NB4 (cell line): ENCODE measurements at regions not wholly inside any gene's neighbourhood (a gene's known extent, or its start where the extent isn't known, plus 50 kb on each side); places are given as distances from the start of the nearest gene placed in this dataset.
"Not testable (repeated sequence)": the region's sequence is repeated elsewhere in the genome, so short reads cannot be mapped to it uniquely, and the experiment has no call there.

Experiments used
- CTCF ChIP-seq: IDR thresholded peaks from one replicate; pipeline ENCODE4 v1.5.1; 2012; ENCODE audit warnings: low read depth, low read length
- MYC ChIP-seq: IDR thresholded peaks from 2 replicates; pipeline ENCODE4 v1.6.1; 2011; ENCODE audit warnings: low read depth, low read length
- POLR2A ChIP-seq: IDR thresholded peaks from 2 replicates; pipeline ENCODE4 v1.6.1; 2011; ENCODE audit warnings: mild to moderate bottlenecking; ENCODE audit not compliant: insufficient read length; ENCODE audit errors: extremely low read depth

GRCh38 chr2:94576486-94576885 is 294.7 kb upstream of the TEKT4 start:
- TF ChIP-seq CTCF, POLR2A, MYC: not testable (repeated sequence)
